Panc1 (cell line): ENCODE measurements at regions not wholly inside any gene's neighbourhood (a gene's known extent, or its start where the extent isn't known, plus 50 kb on each side); places are given as distances from the start of the nearest gene placed in this dataset.

Experiments
- ATAC-seq: fragments of 200-7000 bp; cut with Tn5 transposase; 2 replicates; pipeline ENCODE4 v1.9.1; 2020; ENCODE audit warnings: mild to moderate bottlenecking, moderate library complexity
- BruUV-seq: library from RNA; stranded (reverse); fragments of 400-500 nt; replicated peaks from 2 replicates; lab custom pipeline; 2021; lab: Mats Ljungman, UMichigan
- CTCF ChIA-PET: fragments of 300-600 bp; sonication (Branson Sonifier 250); formaldehyde crosslinking; loops from one replicate; lab custom pipeline; 2022; ENCODE audit warnings: antibody characterized with exemption; lab: Charles Lee
- POLR2A ChIA-PET: fragments of 300-600 bp; sonication (Branson Sonifier 250); formaldehyde crosslinking; loops from one replicate; lab custom pipeline; 2022; ENCODE audit warnings: antibody characterized with exemption; lab: Charles Lee
- DNase-seq: peaks from one replicate; pipeline ENCODE4 v3.0.0-alpha.2; 2010; ENCODE audit warnings: low read depth, low spot score
- H3K27ac ChIP-seq: 2 replicates; pipeline ENCODE4 v1.5.1; 2011; ENCODE audit warnings: mild to moderate bottlenecking, low read length, inconsistent platforms
- H3K27me3 ChIP-seq: fragments of 200-500 bp; sonication (Bioruptor generic); 2 replicates; pipeline ENCODE4 v1.6.0; 2014; ENCODE audit warnings: low read length, inconsistent platforms; ENCODE audit not compliant: control insufficient read depth, insufficient read depth
- H3K36me3 ChIP-seq: fragments of 200-500 bp; sonication (Bioruptor generic); 2 replicates; pipeline ENCODE4 v1.5.1; 2014; ENCODE audit warnings: inconsistent platforms, mild to moderate bottlenecking, low read length, moderate library complexity; ENCODE audit not compliant: control insufficient read depth, insufficient read depth
- H3K4me1 ChIP-seq: 2 replicates; pipeline ENCODE4 v1.5.1; 2011; ENCODE audit warnings: inconsistent platforms, mild to moderate bottlenecking, low read length, moderate library complexity; ENCODE audit not compliant: control insufficient read depth, insufficient read depth
- H3K4me3 ChIP-seq, 2 experiments: 2 replicates each; pipeline ENCODE4 v1.5.1; 2011 to 2012; ENCODE audit warnings: low read depth in 2 of 2, low read length in 2 of 2, mild to moderate bottlenecking in 2 of 2, inconsistent platforms in 1 of 2, moderate library complexity in 1 of 2
- H3K9me3 ChIP-seq: fragments of 200-500 bp; sonication (Bioruptor generic); 2 replicates; pipeline ENCODE4 v1.5.1; 2014; ENCODE audit warnings: low read depth, mild to moderate bottlenecking, inconsistent platforms, low read length, moderate library complexity; ENCODE audit not compliant: control insufficient read depth, insufficient read depth
- POLR2AphosphoS5 ChIP-seq: IDR thresholded peaks from 2 replicates; pipeline ENCODE4 v1.6.1; 2012; ENCODE audit warnings: mild to moderate bottlenecking, low read depth, low read length, moderate library complexity
- SIN3A ChIP-seq: IDR thresholded peaks from 2 replicates; pipeline ENCODE4 v1.6.1; 2012; ENCODE audit warnings: low read depth, mild to moderate bottlenecking, low read length, moderate library complexity, borderline replicate concordance; ENCODE audit not compliant: insufficient read depth
- TCF7L2 ChIP-seq: IDR thresholded peaks from 2 replicates; pipeline ENCODE4 v1.6.1; 2011; ENCODE audit warnings: mild to moderate bottlenecking, low read depth, low read length, inconsistent platforms
- in situ Hi-C: cut with HindIII; loops from 2 replicates; pipeline ENCODE4 v1.10.0; 2016; ENCODE audit warnings: low sequenced_read_pairs, low pct_unique_long_range_greater_than_20kb
- intact Hi-C: fragments of 100-400 bp; cut with micrococcal nuclease; formaldehyde crosslinking; loops from one replicate; pipeline ENCODE4 v1.10.0; 2022; ENCODE audit not compliant: unreplicated experiment
- TF ChIP-seq, protein P1 (sequence below): fragments of 450-650 bp; IDR thresholded peaks from 2 replicates; pipeline ENCODE4 v1.5.1; 2017; ENCODE audit warnings: mild to moderate bottlenecking
- TF ChIP-seq, protein P2 (sequence below), 2 experiments: IDR thresholded peaks; 2 replicates each; pipeline ENCODE4 v1.6.1; 2011 to 2012; ENCODE audit warnings: low read depth in 2 of 2, control low read depth in 1 of 2, low read length in 1 of 2, mild to moderate bottlenecking in 1 of 2, moderate library complexity in 1 of 2; ENCODE audit not compliant: insufficient read depth in 1 of 2

GRCh38 chr18:75801178-75801577 is 373.7 kb upstream of the SMIM21 start:
- intact Hi-C loops (no loop called here), in situ Hi-C loops (no loop called here)
- BruUV-seq, result no TSS peak
- H3K9me3 ChIP-seq, result no peaks in the 10 kb centered on the region
- TF ChIP-seq SIN3A (no peak), TCF7L2 (no peak), POLR2AphosphoS5 (no peak)
- TF ChIP-seq, protein P1, sequence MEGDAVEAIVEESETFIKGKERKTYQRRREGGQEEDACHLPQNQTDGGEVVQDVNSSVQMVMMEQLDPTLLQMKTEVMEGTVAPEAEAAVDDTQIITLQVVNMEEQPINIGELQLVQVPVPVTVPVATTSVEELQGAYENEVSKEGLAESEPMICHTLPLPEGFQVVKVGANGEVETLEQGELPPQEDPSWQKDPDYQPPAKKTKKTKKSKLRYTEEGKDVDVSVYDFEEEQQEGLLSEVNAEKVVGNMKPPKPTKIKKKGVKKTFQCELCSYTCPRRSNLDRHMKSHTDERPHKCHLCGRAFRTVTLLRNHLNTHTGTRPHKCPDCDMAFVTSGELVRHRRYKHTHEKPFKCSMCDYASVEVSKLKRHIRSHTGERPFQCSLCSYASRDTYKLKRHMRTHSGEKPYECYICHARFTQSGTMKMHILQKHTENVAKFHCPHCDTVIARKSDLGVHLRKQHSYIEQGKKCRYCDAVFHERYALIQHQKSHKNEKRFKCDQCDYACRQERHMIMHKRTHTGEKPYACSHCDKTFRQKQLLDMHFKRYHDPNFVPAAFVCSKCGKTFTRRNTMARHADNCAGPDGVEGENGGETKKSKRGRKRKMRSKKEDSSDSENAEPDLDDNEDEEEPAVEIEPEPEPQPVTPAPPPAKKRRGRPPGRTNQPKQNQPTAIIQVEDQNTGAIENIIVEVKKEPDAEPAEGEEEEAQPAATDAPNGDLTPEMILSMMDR, result no peak
- TF ChIP-seq, protein P2, sequence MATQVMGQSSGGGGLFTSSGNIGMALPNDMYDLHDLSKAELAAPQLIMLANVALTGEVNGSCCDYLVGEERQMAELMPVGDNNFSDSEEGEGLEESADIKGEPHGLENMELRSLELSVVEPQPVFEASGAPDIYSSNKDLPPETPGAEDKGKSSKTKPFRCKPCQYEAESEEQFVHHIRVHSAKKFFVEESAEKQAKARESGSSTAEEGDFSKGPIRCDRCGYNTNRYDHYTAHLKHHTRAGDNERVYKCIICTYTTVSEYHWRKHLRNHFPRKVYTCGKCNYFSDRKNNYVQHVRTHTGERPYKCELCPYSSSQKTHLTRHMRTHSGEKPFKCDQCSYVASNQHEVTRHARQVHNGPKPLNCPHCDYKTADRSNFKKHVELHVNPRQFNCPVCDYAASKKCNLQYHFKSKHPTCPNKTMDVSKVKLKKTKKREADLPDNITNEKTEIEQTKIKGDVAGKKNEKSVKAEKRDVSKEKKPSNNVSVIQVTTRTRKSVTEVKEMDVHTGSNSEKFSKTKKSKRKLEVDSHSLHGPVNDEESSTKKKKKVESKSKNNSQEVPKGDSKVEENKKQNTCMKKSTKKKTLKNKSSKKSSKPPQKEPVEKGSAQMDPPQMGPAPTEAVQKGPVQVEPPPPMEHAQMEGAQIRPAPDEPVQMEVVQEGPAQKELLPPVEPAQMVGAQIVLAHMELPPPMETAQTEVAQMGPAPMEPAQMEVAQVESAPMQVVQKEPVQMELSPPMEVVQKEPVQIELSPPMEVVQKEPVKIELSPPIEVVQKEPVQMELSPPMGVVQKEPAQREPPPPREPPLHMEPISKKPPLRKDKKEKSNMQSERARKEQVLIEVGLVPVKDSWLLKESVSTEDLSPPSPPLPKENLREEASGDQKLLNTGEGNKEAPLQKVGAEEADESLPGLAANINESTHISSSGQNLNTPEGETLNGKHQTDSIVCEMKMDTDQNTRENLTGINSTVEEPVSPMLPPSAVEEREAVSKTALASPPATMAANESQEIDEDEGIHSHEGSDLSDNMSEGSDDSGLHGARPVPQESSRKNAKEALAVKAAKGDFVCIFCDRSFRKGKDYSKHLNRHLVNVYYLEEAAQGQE (IDR thresholded peaks at IDR 0.05; ENCODE audit: insufficient read depth in 1 of 2, low read depth in 2 of 2, low read length in 1 of 2), result no peak
- H3K4me1 ChIP-seq, result no peaks in the 10 kb centered on the region
- DNase-seq (no peak), ATAC-seq (no peak)
- H3K27ac ChIP-seq, result no peak overlapping the region
- POLR2A ChIA-PET, result interaction anchor here (0.7 kb wide), 1 partner anchor 38 kb away, joined by 3 read pairs; no protein-coding TSS in a partner anchor
- CTCF ChIA-PET, result no interaction called here
- H3K36me3 ChIP-seq, result no peaks in the 10 kb centered on the region
- H3K27me3 ChIP-seq, result no peaks in the 10 kb centered on the region
- no peak overlapping the region for H3K4me3 ChIP-seq

GRCh38 chr18:75800331-75800648 is 372.8 kb upstream of the SMIM21 start:
- H3K36me3 ChIP-seq, result no peaks in the 10 kb centered on the region
- H3K27ac ChIP-seq, result no peak overlapping the region
- ChIA-PET POLR2A (no interaction called here), CTCF (no interaction called here)
- no peak for TF ChIP-seq TCF7L2
- TF ChIP-seq POLR2AphosphoS5, result no peak
- no peak for TF ChIP-seq SIN3A
- TF ChIP-seq, protein P2 (IDR thresholded peaks at IDR 0.05; ENCODE audit: insufficient read depth in 1 of 2, low read depth in 2 of 2, low read length in 1 of 2), result no peak
- TF ChIP-seq, protein P1, result no peak
- BruUV-seq, result no TSS peak
- DNase-seq (no peak), ATAC-seq (no peak)
- in situ Hi-C loops, result no loop called here
- no peaks in the 10 kb centered on the region for H3K4me1 ChIP-seq
- H3K9me3 ChIP-seq, result no peaks in the 10 kb centered on the region
- intact Hi-C loops, result no loop called here
- H3K27me3 ChIP-seq, result no peaks in the 10 kb centered on the region
- no peak overlapping the region for H3K4me3 ChIP-seq
